ENCODE measurements at regions not wholly inside any gene's neighbourhood (a gene's known extent, or its start where the extent isn't known, plus 50 kb on each side); places are given as distances from the start of the nearest gene placed in this dataset.

DNA sequence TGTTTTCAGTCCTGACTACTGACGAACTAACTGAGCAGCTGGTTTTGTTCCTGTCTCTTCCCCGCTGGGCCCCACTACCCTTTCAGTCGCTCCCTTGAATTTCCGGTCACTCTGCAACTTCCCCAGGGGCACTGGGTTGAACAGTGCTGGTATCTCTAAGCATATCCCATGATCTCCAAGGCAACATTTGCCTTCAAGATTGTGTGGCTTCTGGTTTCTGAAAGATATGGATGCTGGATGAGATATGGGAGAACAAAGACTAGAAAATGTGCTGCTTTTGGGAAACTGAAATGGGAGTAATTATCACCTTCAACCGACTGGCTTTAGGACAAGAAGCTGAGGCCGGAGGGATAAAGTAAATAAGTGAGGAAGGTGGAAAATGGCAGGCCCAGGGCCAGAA is 258.2 kb upstream of the PIK3R1 start:
- no peak for TF ChIP-seq CTCF (tag by site-specific recombination; IDR thresholded peaks at IDR 0.05)
- no peak for TF ChIP-seq ZNF670 (tag by site-specific recombination; IDR thresholded peaks at IDR 0.05; ENCODE audit: low read depth)
- no peak for TF ChIP-seq PATZ1 (tag by site-specific recombination; IDR thresholded peaks at IDR 0.05)
- no peak for TF ChIP-seq ZNF560 (tag by site-specific recombination; IDR thresholded peaks at IDR 0.05; ENCODE audit: borderline replicate concordance)

Data from HEK293 (cell line).